ENCODE measurements at regions not wholly inside any gene's neighbourhood (a gene's known extent, or its start where the extent isn't known, plus 50 kb on each side); places are given as distances from the start of the nearest gene placed in this dataset.

GRCh38 chr12:65607401-65607841 is 216.9 kb upstream of the HMGA2 start:
- Histone ChIP-seq H3K4me1 (ENCODE audit: control insufficient read depth, insufficient read depth, low read length) (peaks cover under 1% of the 10 kb centered on the region), H3K4me3 (ENCODE audit: low read length) (no peak overlapping the region), H3K27me3 (ENCODE audit: control insufficient read depth, insufficient read depth, low read length) (no peaks in the 10 kb centered on the region), H3K27ac (ENCODE audit: low read depth, low read length) (no peak overlapping the region), H3K36me3 (ENCODE audit: control insufficient read depth, insufficient read depth, low read length) (no peaks in the 10 kb centered on the region), H3K9ac (ENCODE audit: low read length) (no peak overlapping the region)

- Histone ChIP-seq H3K4me3 (ENCODE audit: low read length) (no peak overlapping the region), H3K9ac (ENCODE audit: low read length) (no peak overlapping the region), H3K27ac (ENCODE audit: low read depth, low read length) (no peak overlapping the region), H3K36me3 (ENCODE audit: control insufficient read depth, insufficient read depth, low read length) (no peaks in the 10 kb centered on the region), H3K27me3 (ENCODE audit: control insufficient read depth, insufficient read depth, low read length) (no peaks in the 10 kb centered on the region), H3K4me1 (ENCODE audit: control insufficient read depth, insufficient read depth, low read length) (no peaks in the 10 kb centered on the region)
Observed at GRCh38 chr12:65608319-65608916, 215.9 kb upstream of the HMGA2 start.

- H3K27me3 ChIP-seq (ENCODE audit: control insufficient read depth, insufficient read depth, low read length): no peaks in the 10 kb centered on the region
- no peaks in the 10 kb centered on the region for H3K4me1 ChIP-seq (ENCODE audit: control insufficient read depth, insufficient read depth, low read length)
- no peaks in the 10 kb centered on the region for H3K36me3 ChIP-seq (ENCODE audit: control insufficient read depth, insufficient read depth, low read length)
- H3K4me3 ChIP-seq (ENCODE audit: low read length): no peak overlapping the region
- H3K9ac ChIP-seq (ENCODE audit: low read length): no peak overlapping the region
- H3K27ac ChIP-seq (ENCODE audit: low read depth, low read length): no peak overlapping the region
Observed at GRCh38 chr12:65609359-65609771, 214.9 kb upstream of the HMGA2 start.

GRCh38 chr12:65611396-65611795 is 212.9 kb upstream of the HMGA2 start:
- Histone ChIP-seq H3K4me1 (ENCODE audit: control insufficient read depth, insufficient read depth, low read length) (no peaks in the 10 kb centered on the region), H3K27me3 (ENCODE audit: control insufficient read depth, insufficient read depth, low read length) (no peaks in the 10 kb centered on the region), H3K4me3 (ENCODE audit: low read length) (no peak overlapping the region), H3K27ac (ENCODE audit: low read depth, low read length) (no peak overlapping the region), H3K36me3 (ENCODE audit: control insufficient read depth, insufficient read depth, low read length) (no peaks in the 10 kb centered on the region), H3K9ac (ENCODE audit: low read length) (no peak overlapping the region)

- Histone ChIP-seq H3K4me1 (ENCODE audit: control insufficient read depth, insufficient read depth, low read length) (no peaks in the 10 kb centered on the region), H3K4me3 (ENCODE audit: low read length) (no peak overlapping the region), H3K9ac (ENCODE audit: low read length) (no peak overlapping the region), H3K27ac (ENCODE audit: low read depth, low read length) (no peak overlapping the region), H3K27me3 (ENCODE audit: control insufficient read depth, insufficient read depth, low read length) (no peaks in the 10 kb centered on the region), H3K36me3 (ENCODE audit: control insufficient read depth, insufficient read depth, low read length) (no peaks in the 10 kb centered on the region)
Observed at GRCh38 chr12:65612440-65612839, 211.8 kb upstream of the HMGA2 start.

- H3K27me3 ChIP-seq (ENCODE audit: control insufficient read depth, insufficient read depth, low read length): no peaks in the 10 kb centered on the region
- H3K4me1 ChIP-seq (ENCODE audit: control insufficient read depth, insufficient read depth, low read length): no peaks in the 10 kb centered on the region
- no peak overlapping the region for H3K9ac ChIP-seq (ENCODE audit: low read length)
- no peak overlapping the region for H3K27ac ChIP-seq (ENCODE audit: low read depth, low read length)
- no peaks in the 10 kb centered on the region for H3K36me3 ChIP-seq (ENCODE audit: control insufficient read depth, insufficient read depth, low read length)
- H3K4me3 ChIP-seq (ENCODE audit: low read length): no peak overlapping the region
Observed at GRCh38 chr12:65613692-65614091, 210.6 kb upstream of the HMGA2 start.

GRCh38 chr12:65614259-65614889 is 209.9 kb upstream of the HMGA2 start:
- H3K27me3 ChIP-seq (ENCODE audit: control insufficient read depth, insufficient read depth, low read length): no peaks in the 10 kb centered on the region
- no peak overlapping the region for H3K4me3 ChIP-seq (ENCODE audit: low read length)
- no peak overlapping the region for H3K9ac ChIP-seq (ENCODE audit: low read length)
- no peaks in the 10 kb centered on the region for H3K36me3 ChIP-seq (ENCODE audit: control insufficient read depth, insufficient read depth, low read length)
- no peak overlapping the region for H3K27ac ChIP-seq (ENCODE audit: low read depth, low read length)
- H3K4me1 ChIP-seq (ENCODE audit: control insufficient read depth, insufficient read depth, low read length): no peaks in the 10 kb centered on the region

- no peak overlapping the region for H3K4me3 ChIP-seq (ENCODE audit: low read length)
- H3K9ac ChIP-seq (ENCODE audit: low read length): no peak overlapping the region
- H3K27ac ChIP-seq (ENCODE audit: low read depth, low read length): no peak overlapping the region
- no peaks in the 10 kb centered on the region for H3K4me1 ChIP-seq (ENCODE audit: control insufficient read depth, insufficient read depth, low read length)
- no peaks in the 10 kb centered on the region for H3K36me3 ChIP-seq (ENCODE audit: control insufficient read depth, insufficient read depth, low read length)
- no peaks in the 10 kb centered on the region for H3K27me3 ChIP-seq (ENCODE audit: control insufficient read depth, insufficient read depth, low read length)
Observed at GRCh38 chr12:65615118-65615517, 209.2 kb upstream of the HMGA2 start.

- H3K27me3 ChIP-seq (ENCODE audit: control insufficient read depth, insufficient read depth, low read length): no peaks in the 10 kb centered on the region
Observed at GRCh38 chr12:65616022-65616421, 208.3 kb upstream of the HMGA2 start.

GRCh38 chr12:65618588-65618987 is 205.7 kb upstream of the HMGA2 start:
- Histone ChIP-seq H3K4me1 (ENCODE audit: control insufficient read depth, insufficient read depth, low read length) (no peaks in the 10 kb centered on the region), H3K9ac (ENCODE audit: low read length) (no peak overlapping the region), H3K4me3 (ENCODE audit: low read length) (no peak overlapping the region), H3K36me3 (ENCODE audit: control insufficient read depth, insufficient read depth, low read length) (no peaks in the 10 kb centered on the region), H3K27me3 (ENCODE audit: control insufficient read depth, insufficient read depth, low read length) (no peaks in the 10 kb centered on the region), H3K27ac (ENCODE audit: low read depth, low read length) (no peak overlapping the region)

More at GRCh38 chr12:65616022-65616421, 208.3 kb upstream of the HMGA2 start:
- Histone ChIP-seq H3K27ac (ENCODE audit: low read depth, low read length) (no peak overlapping the region), H3K4me1 (ENCODE audit: control insufficient read depth, insufficient read depth, low read length) (no peaks in the 10 kb centered on the region), H3K36me3 (ENCODE audit: control insufficient read depth, insufficient read depth, low read length) (no peaks in the 10 kb centered on the region), H3K4me3 (ENCODE audit: low read length) (no peak overlapping the region), H3K9ac (ENCODE audit: low read length) (no peak overlapping the region)

- no peaks in the 10 kb centered on the region for H3K36me3 ChIP-seq (ENCODE audit: control insufficient read depth, insufficient read depth, low read length)
- no peak overlapping the region for H3K27ac ChIP-seq (ENCODE audit: low read depth, low read length)
- H3K4me3 ChIP-seq (ENCODE audit: low read length): no peak overlapping the region
- H3K27me3 ChIP-seq (ENCODE audit: control insufficient read depth, insufficient read depth, low read length): no peaks in the 10 kb centered on the region
- no peaks in the 10 kb centered on the region for H3K4me1 ChIP-seq (ENCODE audit: control insufficient read depth, insufficient read depth, low read length)
- no peak overlapping the region for H3K9ac ChIP-seq (ENCODE audit: low read length)
Observed at GRCh38 chr12:65619018-65619417, 205.3 kb upstream of the HMGA2 start.

GRCh38 chr12:65620046-65620445 is 204.2 kb upstream of the HMGA2 start:
- no peaks in the 10 kb centered on the region for H3K36me3 ChIP-seq (ENCODE audit: control insufficient read depth, insufficient read depth, low read length)
- H3K27me3 ChIP-seq (ENCODE audit: control insufficient read depth, insufficient read depth, low read length): no peaks in the 10 kb centered on the region
- no peaks in the 10 kb centered on the region for H3K4me1 ChIP-seq (ENCODE audit: control insufficient read depth, insufficient read depth, low read length)
- H3K4me3 ChIP-seq (ENCODE audit: low read length): no peak overlapping the region
- H3K27ac ChIP-seq (ENCODE audit: low read depth, low read length): no peak overlapping the region
- H3K9ac ChIP-seq (ENCODE audit: low read length): no peak overlapping the region

GRCh38 chr12:65622056-65622455 is 202.2 kb upstream of the HMGA2 start:
- Histone ChIP-seq H3K4me1 (ENCODE audit: control insufficient read depth, insufficient read depth, low read length) (no peaks in the 10 kb centered on the region), H3K27me3 (ENCODE audit: control insufficient read depth, insufficient read depth, low read length) (no peaks in the 10 kb centered on the region), H3K36me3 (ENCODE audit: control insufficient read depth, insufficient read depth, low read length) (no peaks in the 10 kb centered on the region), H3K9ac (ENCODE audit: low read length) (no peak overlapping the region), H3K4me3 (ENCODE audit: low read length) (no peak overlapping the region), H3K27ac (ENCODE audit: low read depth, low read length) (no peak overlapping the region)

Measured in rectal smooth muscle tissue (tissue), 1 donor.